ENCODE measurements at regions not wholly inside any gene's neighbourhood (a gene's known extent, or its start where the extent isn't known, plus 50 kb on each side); places are given as distances from the start of the nearest gene placed in this dataset.
A peak's percentile ranks its signal among the peaks of the same experiment; 100 is the strongest.

- DNase-seq (ENCODE audit: low read depth): no peak
These were observed 1573.5 kb upstream of the ACVR2A start for GRCh38 chr2:146271131-146271831.

GRCh38 chr2:146270618-146271017, 1574.2 kb upstream of the ACVR2A start:
- DNase-seq (ENCODE audit: low read depth): no peak

DNA sequence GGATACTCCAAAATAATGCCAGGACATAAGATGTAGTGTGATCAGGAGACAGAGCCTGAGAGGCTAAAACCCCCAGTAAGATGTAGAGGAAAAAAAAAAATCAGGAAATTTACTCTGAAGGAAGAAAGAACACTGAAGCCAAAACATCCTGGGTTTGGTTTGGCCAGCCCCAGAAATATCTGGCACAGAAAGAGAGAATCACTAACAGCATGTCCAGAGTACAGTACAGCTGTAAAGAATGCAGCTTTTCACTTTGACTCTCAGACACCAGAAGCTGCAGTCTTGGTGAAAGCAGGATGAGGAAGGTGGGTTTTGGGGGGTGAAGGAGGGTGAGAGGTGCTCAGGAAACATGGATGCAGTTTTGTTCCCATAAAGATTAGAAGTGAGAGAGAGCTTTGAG, 1577.7 kb upstream of the ACVR2A start:
- DNase-seq (ENCODE audit: low read depth): no peak

- DNase-seq (ENCODE audit: low read depth): no peak
These were observed 1579.2 kb upstream of the ACVR2A start for GRCh38 chr2:146265656-146266055.

GRCh38 chr2:146262606-146263005, 1582.2 kb upstream of the ACVR2A start:
- no peak for DNase-seq (ENCODE audit: low read depth)

GRCh38 chr2:146260551-146260950, 1584.3 kb upstream of the ACVR2A start:
- DNase-seq (ENCODE audit: low read depth): no peak

GRCh38 chr2:146259816-146260215, 1585.0 kb upstream of the ACVR2A start:
- DNase-seq (ENCODE audit: low read depth): no peak

DNA sequence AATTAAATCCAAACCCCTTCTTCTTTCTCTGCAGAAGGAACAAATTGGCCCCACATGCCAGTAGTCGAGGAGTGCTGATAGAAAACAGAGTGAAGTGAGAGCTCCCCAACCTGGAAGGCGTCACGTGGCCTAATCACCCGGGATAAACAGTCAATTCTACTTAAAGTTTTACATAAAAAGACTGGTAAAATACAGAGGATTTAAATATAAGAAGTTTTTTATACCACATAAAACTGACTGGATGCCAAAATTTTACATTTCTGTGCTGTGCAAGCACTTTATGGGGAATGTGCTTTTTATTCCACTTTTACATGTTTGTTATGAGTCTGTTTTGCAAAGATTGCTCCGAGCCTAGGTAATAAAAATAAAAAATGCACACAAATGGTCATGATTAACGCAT, 1586.8 kb upstream of the ACVR2A start:
- no peak for DNase-seq (ENCODE audit: low read depth)

GRCh38 chr2:146252119-146252518, 1592.7 kb upstream of the ACVR2A start:
- no peak for DNase-seq (ENCODE audit: low read depth)

GRCh38 chr2:146251328-146251727, 1593.5 kb upstream of the ACVR2A start:
- DNase-seq (ENCODE audit: low read depth): peak; percentile 9

DNA sequence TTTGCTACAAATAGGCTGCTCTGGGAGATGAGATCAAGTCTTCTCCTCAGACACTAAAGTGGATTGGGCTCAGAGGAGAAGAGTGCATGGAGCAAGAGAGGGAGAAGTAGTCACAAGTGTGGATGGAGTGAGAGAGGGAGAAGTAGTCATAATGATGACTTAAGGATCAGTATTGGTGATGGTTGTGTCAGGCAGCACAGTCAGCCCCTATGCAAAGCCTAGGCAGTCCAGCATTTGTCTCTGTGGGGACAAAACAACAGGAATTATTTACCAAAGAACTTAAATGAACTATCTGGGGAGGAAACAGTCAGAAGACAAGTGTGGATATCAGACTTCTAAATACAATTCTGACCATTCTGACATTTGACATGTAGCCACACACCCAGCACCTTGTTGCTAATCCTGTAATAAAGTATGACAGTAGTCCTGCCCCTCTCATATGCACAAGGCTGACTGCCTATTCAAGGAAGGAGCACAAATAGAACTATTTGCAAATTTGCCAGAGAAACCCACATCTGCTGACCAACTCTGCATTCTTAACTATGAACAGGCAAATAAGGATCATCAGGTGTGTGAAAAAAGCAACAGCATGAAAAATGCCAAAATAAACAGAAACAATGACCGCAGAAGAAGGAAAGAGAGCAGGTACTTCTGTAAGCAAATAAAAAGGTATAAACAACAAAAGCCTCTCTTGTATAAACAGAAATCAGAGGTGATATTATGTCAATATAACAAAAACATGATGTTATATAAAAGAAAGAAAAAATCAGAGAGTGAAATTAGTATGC, 1597.9 kb upstream of the ACVR2A start:
- no peak for DNase-seq (ENCODE audit: low read depth)

DNA sequence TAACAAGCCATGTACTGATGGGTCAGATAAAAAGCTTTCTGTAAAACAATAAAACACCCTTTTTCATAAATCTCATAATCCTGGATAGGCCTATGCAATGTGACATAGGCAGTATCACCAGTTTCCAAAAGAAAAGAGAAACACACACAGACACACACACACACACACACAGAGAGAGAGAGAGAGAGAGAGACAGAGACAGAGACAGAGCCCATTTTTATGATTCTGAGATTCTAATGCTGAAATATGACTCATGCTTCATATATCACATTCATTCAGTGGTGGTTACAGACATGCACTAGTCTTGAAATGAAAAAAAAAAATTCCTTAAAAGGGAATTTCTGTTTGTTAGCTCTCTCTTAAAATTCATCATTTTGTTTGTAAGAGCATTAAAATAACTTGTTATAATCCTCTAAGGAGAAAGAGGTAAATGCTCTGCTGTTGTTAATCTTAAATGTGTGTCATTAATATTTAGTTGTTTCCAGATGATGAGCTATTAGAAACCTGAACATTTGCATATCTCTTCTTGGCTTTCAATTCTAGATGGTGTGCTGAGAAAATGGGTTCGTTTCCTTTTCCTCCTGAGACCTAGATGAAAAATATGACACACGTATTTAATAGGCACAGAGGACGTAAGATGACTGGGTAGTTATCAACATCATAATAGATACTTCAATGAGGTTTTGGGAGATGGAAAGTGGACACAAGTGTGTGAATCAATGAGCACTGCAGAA, 1598.7 kb upstream of the ACVR2A start:
- peak; percentile 59 for DNase-seq (ENCODE audit: low read depth)

- no peak for DNase-seq (ENCODE audit: low read depth)
These were observed 1600.0 kb upstream of the ACVR2A start for GRCh38 chr2:146244830-146245229.

DNA sequence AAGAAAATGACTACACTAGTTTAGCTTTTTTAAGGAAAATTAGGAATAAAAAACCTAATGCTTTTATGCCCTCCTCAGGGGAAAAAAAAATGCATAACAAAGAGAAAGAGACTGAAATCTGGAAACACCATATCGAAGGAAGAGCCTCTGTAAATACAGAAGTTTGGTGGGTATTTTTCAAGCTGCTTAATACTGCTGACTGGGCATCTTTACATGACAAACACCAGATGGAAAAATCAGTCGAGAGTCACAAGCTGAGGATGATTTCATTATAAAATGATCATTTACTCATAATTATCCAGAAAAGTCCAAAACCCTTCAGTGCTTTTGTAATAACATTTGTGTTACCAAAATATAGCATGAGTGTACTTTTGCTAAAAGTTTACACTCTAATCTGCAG, 1600.7 kb upstream of the ACVR2A start:
- no peak for DNase-seq (ENCODE audit: low read depth)

- DNase-seq (ENCODE audit: low read depth): no peak
These were observed 1603.8 kb upstream of the ACVR2A start for GRCh38 chr2:146241023-146241422.

- DNase-seq (ENCODE audit: low read depth): no peak
These were observed 1604.4 kb upstream of the ACVR2A start for GRCh38 chr2:146240391-146240790.

- peak; percentile 6 for DNase-seq (ENCODE audit: low read depth)
These were observed 1605.3 kb upstream of the ACVR2A start for GRCh38 chr2:146239392-146240135.

- no peak for DNase-seq (ENCODE audit: low read depth)
These were observed 1606.4 kb upstream of the ACVR2A start for GRCh38 chr2:146238254-146238966.

- DNase-seq (ENCODE audit: low read depth): no peak
These were observed 1609.7 kb upstream of the ACVR2A start for GRCh38 chr2:146235158-146235557.

GRCh38 chr2:146229508-146230155, 1615.2 kb upstream of the ACVR2A start:
- no peak for DNase-seq (ENCODE audit: low read depth)

- DNase-seq (ENCODE audit: low read depth): no peak
These were observed 1616.3 kb upstream of the ACVR2A start for GRCh38 chr2:146228466-146229058.
